ENCODE measurements at regions not wholly inside any gene's neighbourhood (a gene's known extent, or its start where the extent isn't known, plus 50 kb on each side); places are given as distances from the start of the nearest gene placed in this dataset.

DNA sequence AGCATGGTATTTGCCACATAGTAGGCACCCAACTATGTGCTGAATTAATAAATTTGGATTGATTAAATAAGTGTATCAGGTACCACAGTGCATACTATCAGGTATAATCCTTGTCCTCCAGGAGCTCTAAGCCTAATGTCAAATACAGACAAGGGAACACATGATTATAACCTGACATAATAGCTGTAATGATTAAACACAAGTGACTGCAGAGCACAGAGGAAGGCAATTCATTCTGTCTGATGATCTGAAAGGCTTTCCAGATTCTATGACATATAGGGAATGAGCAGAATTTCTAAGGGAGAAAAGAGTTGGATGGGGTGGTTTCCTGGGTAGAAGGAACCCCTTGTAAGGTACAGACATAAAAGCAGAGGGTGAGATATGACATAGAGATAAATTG, 273.5 kb downstream of the KIF2B start:
- H3K4me1 ChIP-seq (ENCODE audit: insufficient read depth, low read length), result no peaks in the 10 kb centered on the region
- H3K9ac ChIP-seq (ENCODE audit: insufficient read depth, low read depth, low read length), result no peak overlapping the region
- intact Hi-C loops (cut with micrococcal nuclease; ENCODE audit: unreplicated experiment), result no loop called here
- H3K27me3 ChIP-seq (ENCODE audit: control insufficient read depth in 1 of 2, insufficient read depth in 2 of 2, low read length in 2 of 2), result no peaks in the 10 kb centered on the region
- DNase-seq (ENCODE audit: low spot score) (no peak), ATAC-seq (no peak), FAIRE-seq (no peak)
- H3K36me3 ChIP-seq (replicated peaks in 1 of 2; ENCODE audit: control insufficient read depth in 1 of 2, insufficient read depth in 2 of 2, low read length in 2 of 2), result no peaks in the 10 kb centered on the region
- no TSS peak for BruUV-seq (replicated peaks)
- H4K20me1 ChIP-seq (ENCODE audit: insufficient read depth, low read length), result no peaks in the 10 kb centered on the region
- no peak overlapping the region for H3K4me3 ChIP-seq (replicated peaks in 1 of 3; ENCODE audit: insufficient read depth in 1 of 3, low read depth in 2 of 3, low read length in 3 of 3)
- in situ Hi-C loops (cut with HindIII; ENCODE audit: extremely low pct_ligation_motif_present, low pct_unique_long_range_greater_than_20kb), result no loop called here
- no peaks in the 10 kb centered on the region for H3K79me2 ChIP-seq (ENCODE audit: insufficient read depth, low read length)
- H2AFZ ChIP-seq (ENCODE audit: low read length), result no peak overlapping the region
- peaks cover 95% of the 10 kb centered on the region for H3K9me3 ChIP-seq (ENCODE audit: low read length)
- no peak for TF ChIP-seq ZFP82 (CRISPR knock-in tag; IDR thresholded peaks at IDR 0.05; ENCODE audit: borderline replicate concordance)
- no peak for TF ChIP-seq ZBTB33 (CRISPR knock-in tag; IDR thresholded peaks at IDR 0.05)
- no peak for TF ChIP-seq CCAR2 (optimal IDR thresholded peaks at IDR 0.05; ENCODE audit: low read depth, low read length)
- TF ChIP-seq BATF2 (CRISPR knock-in tag; IDR thresholded peaks at IDR 0.05), result no peak
- TF ChIP-seq ZNF530 (CRISPR knock-in tag; IDR thresholded peaks at IDR 0.05; ENCODE audit: low read depth), result no peak
- TF ChIP-seq TRAFD1 (CRISPR knock-in tag; IDR thresholded peaks at IDR 0.05; ENCODE audit: borderline replicate concordance), result no peak
- TF ChIP-seq HOXA7 (CRISPR knock-in tag; IDR thresholded peaks at IDR 0.05), result no peak
- no peak for TF ChIP-seq SUZ12 (IDR thresholded peaks at IDR 0.05; ENCODE audit: low read depth, low read length)
- TF ChIP-seq ZBTB3 (CRISPR knock-in tag; IDR thresholded peaks at IDR 0.05; ENCODE audit: borderline replicate concordance, low read depth), result no peak
- TF ChIP-seq TBL1XR1 (IDR thresholded peaks at IDR 0.05; ENCODE audit: borderline replicate concordance, low read length, partially characterized antibody), result no peak
- no peak for TF ChIP-seq GRHL1 (CRISPR knock-in tag; conservative IDR thresholded peaks at IDR 0.05)
- TF ChIP-seq ZFP36L2 (CRISPR knock-in tag; IDR thresholded peaks at IDR 0.05), result no peak
- TF ChIP-seq ZNF253 (CRISPR knock-in tag; IDR thresholded peaks at IDR 0.05; ENCODE audit: borderline replicate concordance), result no peak
- TF ChIP-seq NFRKB (IDR thresholded peaks at IDR 0.05), result no peak
- no peak for TF ChIP-seq ZNF543 (CRISPR knock-in tag; IDR thresholded peaks at IDR 0.05)
- no peak for TF ChIP-seq ZSCAN29 (CRISPR knock-in tag; conservative IDR thresholded peaks at IDR 0.05)
- no peak for TF ChIP-seq PLRG1 (conservative IDR thresholded peaks at IDR 0.05)
- no peak for TF ChIP-seq ZNF782 (CRISPR knock-in tag; IDR thresholded peaks at IDR 0.05; ENCODE audit: borderline replicate concordance)
- TF ChIP-seq NFE2L2 (IDR thresholded peaks at IDR 0.05; ENCODE audit: low read length), result no peak
- ChIA-PET CTCF (ENCODE audit: low intra/inter-chr PET ratio, low total read pairs) (no interaction called here), POLR2A (no interaction called here)
- no peak overlapping the region for H3K27ac ChIP-seq (ENCODE audit: extremely low read length, insufficient read depth, low read length)
- H3K4me2 ChIP-seq (ENCODE audit: low read depth, low read length), result no peak overlapping the region
